Liver (tissue), 8 donors: ENCODE measurements at regions not wholly inside any gene's neighbourhood (a gene's known extent, or its start where the extent isn't known, plus 50 kb on each side); places are given as distances from the start of the nearest gene placed in this dataset.

Experiments used
- DNase-seq: peaks from one replicate; pipeline ENCODE4 v3.0.0-alpha.2; 2017; ENCODE audit warnings: low spot score
- H3K27ac ChIP-seq, 2 donors: one replicate each; pipeline ENCODE4 v1.7.0; 2013; ENCODE audit warnings: inconsistent platforms in 2 of 2, low read length in 2 of 2, control low read depth in 1 of 2, low read depth in 1 of 2, mild to moderate bottlenecking in 1 of 2
- H3K27me3 ChIP-seq, 4 donors: one replicate each; pipeline versions ENCODE4 v1.6.1 to v1.7.0; 2013; ENCODE audit warnings: low read length in 3 of 4, inconsistent platforms in 1 of 4, mild to moderate bottlenecking in 1 of 4, moderate library complexity in 1 of 4; ENCODE audit not compliant: control insufficient read depth in 4 of 4, insufficient read depth in 4 of 4
- H3K36me3 ChIP-seq, 4 donors: one replicate each; pipeline versions ENCODE4 v1.6.1 to v1.7.0; 2013; ENCODE audit warnings: low read length in 3 of 4, mild to moderate bottlenecking in 3 of 4, low read depth in 1 of 4, moderate library complexity in 1 of 4; ENCODE audit not compliant: control insufficient read depth in 4 of 4, insufficient read depth in 3 of 4
- H3K4me1 ChIP-seq, 4 donors: one replicate each; pipeline versions ENCODE4 v1.6.1 to v1.7.0; 2013; ENCODE audit warnings: low read length in 3 of 4, mild to moderate bottlenecking in 3 of 4, moderate library complexity in 1 of 4; ENCODE audit not compliant: control insufficient read depth in 4 of 4, insufficient read depth in 4 of 4
- H3K4me3 ChIP-seq, 3 donors: one replicate each; pipeline versions ENCODE4 v1.6.1 to v1.7.0; 2013; ENCODE audit warnings: low read length in 3 of 3, control low read depth in 1 of 3, low read depth in 1 of 3, mild to moderate bottlenecking in 1 of 3
- H3K9ac ChIP-seq, 2 donors: one replicate each; pipeline ENCODE4 v1.7.0; 2013; ENCODE audit warnings: low read length in 2 of 2, mild to moderate bottlenecking in 2 of 2, moderate library complexity in 2 of 2, control low read depth in 1 of 2, low read depth in 1 of 2
- H3K9me3 ChIP-seq, 4 donors: one replicate each; pipeline versions ENCODE4 v1.6.1 to v1.7.0; 2013; ENCODE audit warnings: low read length in 3 of 4; ENCODE audit not compliant: control insufficient read depth in 4 of 4
- ATF3 ChIP-seq: IDR thresholded peaks from 2 replicates; pipeline ENCODE4 v1.6.1; 2016; ENCODE audit warnings: antibody characterized with exemption
- CTCF ChIP-seq: fragments of 150-350 bp; IDR thresholded peaks from 2 replicates; pipeline ENCODE4 v1.5.1; 2017; ENCODE audit warnings: improper control_type of control experiment, low read depth, low read length; ENCODE audit not compliant: missing input control
- EGR1 ChIP-seq, 2 donors: IDR thresholded peaks; 2 replicates each; pipeline ENCODE4 v1.6.1; 2016 to 2018; ENCODE audit warnings: antibody characterized with exemption in 2 of 2, low read depth in 2 of 2
- FOXA1 ChIP-seq: IDR thresholded peaks from 2 replicates; pipeline ENCODE4 v1.6.1; 2016; ENCODE audit warnings: antibody characterized with exemption
- FOXA2 ChIP-seq: IDR thresholded peaks from 2 replicates; pipeline ENCODE4 v1.6.1; 2016; ENCODE audit warnings: antibody characterized with exemption
- GABPA ChIP-seq, 2 donors: IDR thresholded peaks in 1 of 2; conservative IDR thresholded peaks in 1 of 2; 2 replicates each; pipeline ENCODE4 v1.6.1; 2016; ENCODE audit warnings: antibody characterized with exemption in 2 of 2, mild to moderate bottlenecking in 1 of 2, moderate library complexity in 1 of 2
- HNF4A ChIP-seq, 2 donors: conservative IDR thresholded peaks; 2 replicates each; pipeline ENCODE4 v1.6.1; 2016; ENCODE audit warnings: antibody characterized with exemption in 2 of 2, mild to moderate bottlenecking in 2 of 2
- HNF4G ChIP-seq: IDR thresholded peaks from 2 replicates; pipeline ENCODE4 v1.6.1; 2016; ENCODE audit warnings: antibody characterized with exemption
- JUND ChIP-seq, 2 donors: IDR thresholded peaks; 2 replicates each; pipeline ENCODE4 v1.6.1; 2016; ENCODE audit warnings: antibody characterized with exemption in 2 of 2
- MAX ChIP-seq: IDR thresholded peaks from 2 replicates; pipeline ENCODE4 v1.6.1; 2016; ENCODE audit warnings: antibody characterized with exemption
- NR2F2 ChIP-seq: IDR thresholded peaks from 2 replicates; pipeline ENCODE4 v1.6.1; 2016; ENCODE audit warnings: antibody characterized with exemption
- RAD21 ChIP-seq, 2 donors: IDR thresholded peaks; 2 replicates each; pipeline ENCODE4 v1.6.1; 2016; ENCODE audit warnings: antibody characterized with exemption in 2 of 2, mild to moderate bottlenecking in 2 of 2
- REST ChIP-seq: IDR thresholded peaks from 2 replicates; pipeline ENCODE4 v1.6.1; 2016; ENCODE audit warnings: antibody characterized with exemption, mild to moderate bottlenecking
- RXRA ChIP-seq, 2 donors: IDR thresholded peaks; 2 replicates each; pipeline ENCODE4 v1.6.1; 2017 to 2018; ENCODE audit warnings: antibody characterized with exemption in 2 of 2, mild to moderate bottlenecking in 1 of 2
- SP1 ChIP-seq: IDR thresholded peaks from 2 replicates; pipeline ENCODE4 v1.6.1; 2018; ENCODE audit warnings: antibody characterized with exemption, mild to moderate bottlenecking
- TAF1 ChIP-seq: conservative IDR thresholded peaks from 2 replicates; pipeline ENCODE4 v1.6.1; 2016; ENCODE audit warnings: antibody characterized with exemption, mild to moderate bottlenecking
- YY1 ChIP-seq: IDR thresholded peaks from 2 replicates; pipeline ENCODE4 v1.6.1; 2016; ENCODE audit warnings: antibody characterized with exemption, mild to moderate bottlenecking
- ZBTB33 ChIP-seq: IDR thresholded peaks from 2 replicates; pipeline ENCODE4 v1.6.1; 2016; ENCODE audit warnings: antibody characterized with exemption
- WGBS: extraction: QIAGEN DNeasy Blood & Tissue Kit; methylation state at CpG from one replicate; pipeline ENCODE4 v1.1.7; 2013; 5-methylcytosine and 5-hydroxymethylcytosine counted together
- donor health status: healthy.
- donor health status: healthy.
- donor health status: healthy.
- donor health status: healthy.
- donor health status: healthy.

GRCh38 chrX:146448791-146449190, 360.8 kb upstream of the CXorf51B start (continued):
- TF ChIP-seq MAX (no peak), ATF3 (no peak), RAD21 (IDR thresholded peaks at IDR 0.05) (no peak)

- peak; percentile 62 to 68 for TF ChIP-seq RXRA (IDR thresholded peaks at IDR 0.05)
- no peak for TF ChIP-seq EGR1 (IDR thresholded peaks at IDR 0.05; ENCODE audit: low read depth in 2 of 2)
- TF ChIP-seq ZBTB33, result no peak
- TF ChIP-seq GABPA (IDR thresholded peaks at IDR 0.05 in 1 of 2, conservative IDR thresholded peaks at IDR 0.05 in 1 of 2), result no peak
- TF ChIP-seq FOXA2, result no peak
- peak; percentile 66 for TF ChIP-seq SP1
- TF ChIP-seq MAX, result peak; percentile 14
- TF ChIP-seq HNF4A (conservative IDR thresholded peaks at IDR 0.05), result peak; percentile 64 to 65
- TF ChIP-seq REST, result no peak
- TF ChIP-seq HNF4G, result no peak
- TF ChIP-seq RAD21 (IDR thresholded peaks at IDR 0.05), result peak in 1 of 2 donors; percentile 29
- TF ChIP-seq TAF1, result no peak
- no peak for TF ChIP-seq FOXA1
- no peak for TF ChIP-seq CTCF
- TF ChIP-seq YY1, result peak; percentile 33
- peak in 1 of 2 donors; percentile 20 for TF ChIP-seq JUND (IDR thresholded peaks at IDR 0.05)
- no peak for TF ChIP-seq NR2F2
- no peak for TF ChIP-seq ATF3
- H3K4me1 ChIP-seq, result peaks cover 2 to 19% (median 8%) of the 10 kb centered on the region in 4 donors
- H3K4me3 ChIP-seq, result no peak overlapping the region
- no peaks in the 10 kb centered on the region for H3K27me3 ChIP-seq
- 34% methylated on average over 3 of the region's 3 CpGs for WGBS
- H3K36me3 ChIP-seq, result no peaks in the 10 kb centered on the region
- H3K9me3 ChIP-seq, result no peaks in the 10 kb centered on the region
- no peak overlapping the region for H3K27ac ChIP-seq
- DNase-seq, result no peak
- no peak overlapping the region for H3K9ac ChIP-seq
Observed at GRCh38 chrX:146449243-146449642, 360.3 kb upstream of the CXorf51B start.
